Ascending aorta (tissue), 2 donors: ENCODE measurements at regions not wholly inside any gene's neighbourhood (a gene's known extent, or its start where the extent isn't known, plus 50 kb on each side); places are given as distances from the start of the nearest gene placed in this dataset.

Source experiments
- DNase-seq, 2 donors: peaks; one replicate each; pipeline ENCODE4 v3.0.0-alpha.2; 2019; ENCODE audit warnings: low spot score in 2 of 2
- H3K27ac ChIP-seq, 2 donors: fragments of 200-600 bp; sonication (generic); one replicate each; pipeline ENCODE4 v1.5.1; 2016 to 2017; ENCODE audit warnings: mild to moderate bottlenecking in 1 of 2
- H3K27me3 ChIP-seq: fragments of 200-600 bp; sonication (generic); one replicate; pipeline ENCODE4 v1.5.1; 2017
- H3K36me3 ChIP-seq, 2 donors: fragments of 200-600 bp; sonication (generic); one replicate each; pipeline ENCODE4 v1.5.1; 2016
- H3K4me1 ChIP-seq, 2 donors: fragments of 200-600 bp; sonication (generic); one replicate each; pipeline ENCODE4 v1.5.1; 2016 to 2017; ENCODE audit warnings: mild to moderate bottlenecking in 1 of 2
- H3K4me3 ChIP-seq, 2 donors: fragments of 200-600 bp; sonication (generic); one replicate each; pipeline ENCODE4 v1.5.1; 2016 to 2017; ENCODE audit warnings: mild to moderate bottlenecking in 1 of 2
- H3K9me3 ChIP-seq, 2 donors: fragments of 200-600 bp; sonication (generic); one replicate each; pipeline ENCODE4 v1.5.1; 2016
- intact Hi-C: fragments of 100-400 bp; cut with DNase I; formaldehyde crosslinking; loops from one replicate; pipeline ENCODE4 v1.15.1; 2023
- TF ChIP-seq, protein P1 (sequence below), 3 experiments: fragments of 200-600 bp in 2 of 3; fragments of 450-650 bp in 1 of 3; sonication (generic) in 2 of 3; IDR thresholded peaks; one replicate each; pipeline ENCODE4 v1.5.1; 2016 to 2019; ENCODE audit warnings: antibody characterized with exemption in 3 of 3, mild to moderate bottlenecking in 1 of 3, moderate library complexity in 1 of 3

DNA sequence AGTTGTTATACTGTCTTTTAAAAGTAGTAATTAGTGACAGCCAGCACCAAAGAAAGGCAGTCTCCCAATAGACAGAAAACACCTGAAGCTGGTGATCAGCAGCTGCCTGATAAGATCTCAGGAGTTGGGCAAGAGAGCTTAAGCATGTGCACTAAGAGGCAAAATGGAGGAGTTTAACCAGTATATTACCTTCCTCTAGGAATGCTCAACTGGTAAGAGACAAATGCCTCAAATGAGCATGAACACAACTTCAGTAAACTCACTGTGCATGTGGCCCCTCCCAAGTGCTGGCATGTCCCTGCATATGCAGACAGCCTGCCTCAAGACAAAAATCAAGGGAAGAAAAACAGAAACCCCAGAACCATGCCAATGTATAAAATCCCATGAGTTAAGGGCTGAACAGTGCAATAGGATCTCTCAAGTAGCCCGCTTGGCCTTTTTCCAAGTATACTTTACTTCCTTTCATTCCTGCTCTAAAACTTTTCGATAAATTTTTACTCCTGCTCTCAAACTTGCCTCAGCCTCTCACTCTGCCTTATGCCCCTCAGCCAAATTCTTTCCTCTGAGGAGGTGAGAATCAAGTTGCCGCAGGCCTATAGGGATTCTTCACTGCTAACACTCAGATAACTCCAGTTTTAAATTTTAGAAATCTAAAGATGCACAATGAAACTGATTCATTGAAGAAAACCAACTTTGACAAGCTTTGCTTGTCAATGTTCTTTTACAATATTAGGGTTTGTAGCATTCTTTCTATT lies 724.8 kb upstream of the RIOK2 start:
- H3K27me3 ChIP-seq: no peaks in the 10 kb centered on the region
- no peak overlapping the region for H3K27ac ChIP-seq
- H3K4me1 ChIP-seq: no peaks in the 10 kb centered on the region
- TF ChIP-seq, protein P1, sequence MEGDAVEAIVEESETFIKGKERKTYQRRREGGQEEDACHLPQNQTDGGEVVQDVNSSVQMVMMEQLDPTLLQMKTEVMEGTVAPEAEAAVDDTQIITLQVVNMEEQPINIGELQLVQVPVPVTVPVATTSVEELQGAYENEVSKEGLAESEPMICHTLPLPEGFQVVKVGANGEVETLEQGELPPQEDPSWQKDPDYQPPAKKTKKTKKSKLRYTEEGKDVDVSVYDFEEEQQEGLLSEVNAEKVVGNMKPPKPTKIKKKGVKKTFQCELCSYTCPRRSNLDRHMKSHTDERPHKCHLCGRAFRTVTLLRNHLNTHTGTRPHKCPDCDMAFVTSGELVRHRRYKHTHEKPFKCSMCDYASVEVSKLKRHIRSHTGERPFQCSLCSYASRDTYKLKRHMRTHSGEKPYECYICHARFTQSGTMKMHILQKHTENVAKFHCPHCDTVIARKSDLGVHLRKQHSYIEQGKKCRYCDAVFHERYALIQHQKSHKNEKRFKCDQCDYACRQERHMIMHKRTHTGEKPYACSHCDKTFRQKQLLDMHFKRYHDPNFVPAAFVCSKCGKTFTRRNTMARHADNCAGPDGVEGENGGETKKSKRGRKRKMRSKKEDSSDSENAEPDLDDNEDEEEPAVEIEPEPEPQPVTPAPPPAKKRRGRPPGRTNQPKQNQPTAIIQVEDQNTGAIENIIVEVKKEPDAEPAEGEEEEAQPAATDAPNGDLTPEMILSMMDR (IDR thresholded peaks at IDR 0.05): no peak
- intact Hi-C loops: no loop called here
- no peak overlapping the region for H3K4me3 ChIP-seq
- no peak for DNase-seq
- H3K36me3 ChIP-seq: no peaks in the 10 kb centered on the region
- H3K9me3 ChIP-seq: peaks cover 0 to 9% of the 10 kb centered on the region in 2 donors

- Histone ChIP-seq H3K9me3 (no peaks in the 10 kb centered on the region), H3K4me3 (no peak overlapping the region), H3K4me1 (no peaks in the 10 kb centered on the region), H3K27ac (no peak overlapping the region), H3K36me3 (no peaks in the 10 kb centered on the region), H3K27me3 (no peaks in the 10 kb centered on the region)
- intact Hi-C loops: no loop called here
- no peak for DNase-seq
- TF ChIP-seq, protein P1 (IDR thresholded peaks at IDR 0.05): no peak
Measured at GRCh38 chr5:97909541-97909940, 726.5 kb upstream of the RIOK2 start.

DNA sequence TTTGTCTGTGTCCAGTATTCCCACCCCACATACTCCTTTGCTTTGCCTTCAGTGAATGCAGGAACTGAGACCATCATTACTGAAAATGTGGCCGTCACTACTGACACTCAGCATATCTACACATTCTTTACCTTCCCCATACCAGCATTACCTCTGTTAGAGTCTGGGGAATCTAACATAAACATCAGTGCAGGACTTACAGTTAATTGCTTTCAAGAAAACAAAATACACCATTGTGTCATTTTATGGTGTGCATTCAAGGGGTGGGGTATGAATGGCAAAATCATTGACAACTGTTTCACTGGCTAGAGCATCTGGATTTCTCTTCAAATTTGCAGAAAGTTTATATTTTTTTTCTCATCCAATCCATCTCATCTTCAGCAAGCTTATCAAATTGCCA lies 731.4 kb upstream of the RIOK2 start:
- H3K27ac ChIP-seq: no peak overlapping the region
- no peak overlapping the region for H3K4me3 ChIP-seq
- H3K27me3 ChIP-seq: no peaks in the 10 kb centered on the region
- TF ChIP-seq, protein P1 (IDR thresholded peaks at IDR 0.05): no peak
- DNase-seq: no peak
- no peaks in the 10 kb centered on the region for H3K36me3 ChIP-seq
- intact Hi-C loops: no loop called here
- H3K4me1 ChIP-seq: no peaks in the 10 kb centered on the region
- H3K9me3 ChIP-seq: no peaks in the 10 kb centered on the region

DNA sequence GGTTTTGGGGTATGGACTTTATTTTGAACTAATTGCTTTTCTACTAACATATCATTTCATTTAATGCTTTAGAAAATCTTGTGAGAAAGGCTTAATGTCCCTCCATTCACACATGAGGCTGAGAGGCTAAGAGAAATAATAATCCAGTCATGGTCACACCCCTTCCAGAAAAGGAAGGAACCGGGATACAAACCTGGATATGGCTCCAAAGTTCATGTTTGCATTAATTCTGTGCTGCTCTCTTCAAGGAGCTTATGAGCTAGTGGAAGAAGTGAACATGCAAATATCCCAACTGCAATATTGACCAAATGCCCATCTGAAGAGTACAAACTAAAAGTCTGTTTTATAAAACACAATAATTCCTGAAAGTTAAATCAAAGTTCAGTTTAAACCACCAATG lies 732.1 kb upstream of the RIOK2 start:
- no peaks in the 10 kb centered on the region for H3K27me3 ChIP-seq
- DNase-seq: no peak
- H3K4me1 ChIP-seq: no peaks in the 10 kb centered on the region
- TF ChIP-seq, protein P1 (IDR thresholded peaks at IDR 0.05): no peak
- no peak overlapping the region for H3K27ac ChIP-seq
- no peaks in the 10 kb centered on the region for H3K9me3 ChIP-seq
- no peaks in the 10 kb centered on the region for H3K36me3 ChIP-seq
- no peak overlapping the region for H3K4me3 ChIP-seq
- intact Hi-C loops: no loop called here

- Histone ChIP-seq H3K9me3 (no peaks in the 10 kb centered on the region), H3K27me3 (no peaks in the 10 kb centered on the region), H3K36me3 (no peaks in the 10 kb centered on the region), H3K4me1 (no peaks in the 10 kb centered on the region), H3K4me3 (no peak overlapping the region), H3K27ac (no peak overlapping the region)
- DNase-seq: no peak
- TF ChIP-seq, protein P1 (IDR thresholded peaks at IDR 0.05): no peak
- intact Hi-C loops: no loop called here
Measured at GRCh38 chr5:97918057-97918456, 735.0 kb upstream of the RIOK2 start.

DNA sequence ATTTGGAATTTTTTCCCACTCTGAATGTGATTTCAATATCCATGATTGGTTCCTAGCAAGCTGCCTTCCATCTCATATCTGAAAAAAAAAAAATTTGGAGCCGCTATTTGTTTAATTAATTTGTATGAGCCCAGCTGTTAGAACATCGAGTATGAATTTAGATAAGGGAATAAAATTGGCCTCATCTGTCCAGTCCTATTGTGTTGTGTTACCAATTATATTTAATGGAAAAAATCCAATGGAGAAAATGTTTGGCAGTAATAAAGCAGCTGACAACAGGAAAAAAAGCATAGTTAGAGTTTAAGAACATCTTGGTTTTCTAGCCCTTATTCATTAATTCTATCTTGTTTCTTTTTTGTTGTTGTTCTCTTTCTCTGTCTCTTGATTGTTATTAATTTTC lies 735.6 kb upstream of the RIOK2 start:
- intact Hi-C loops: no loop called here
- TF ChIP-seq, protein P1 (IDR thresholded peaks at IDR 0.05): no peak
- H3K27me3 ChIP-seq: no peaks in the 10 kb centered on the region
- no peak overlapping the region for H3K27ac ChIP-seq
- DNase-seq: no peak
- no peaks in the 10 kb centered on the region for H3K4me1 ChIP-seq
- H3K36me3 ChIP-seq: no peaks in the 10 kb centered on the region
- no peak overlapping the region for H3K4me3 ChIP-seq
- no peaks in the 10 kb centered on the region for H3K9me3 ChIP-seq
